SK-N-SH (cell line): ENCODE measurements at regions not wholly inside any gene's neighbourhood (a gene's known extent, or its start where the extent isn't known, plus 50 kb on each side); places are given as distances from the start of the nearest gene placed in this dataset.

Experiments used
- CTCF ChIA-PET: fragments of 300-600, 350-600 bp; formaldehyde crosslinking; extraction: SDS; loops from one replicate; lab custom pipeline; 2021; lab: Yijun Ruan, JAX
- POLR2A ChIA-PET: fragments of 350-600 bp; sonication (Branson Sonifier 250); formaldehyde crosslinking; extraction: SDS; loops from one replicate; lab custom pipeline; 2020; ENCODE audit warnings: antibody characterized with exemption, inconsistent platforms; lab: Yijun Ruan, JAX
- DNase-seq: peaks from one replicate; pipeline ENCODE4 v3.0.0; 2012
- H2AFZ ChIP-seq: fragments of 200-600 bp; sonication (generic); 2 replicates; pipeline ENCODE4 v1.8.1; 2016; ENCODE audit warnings: antibody characterized with exemption, mild to moderate bottlenecking, low read depth
- H3F3A ChIP-seq: fragments of 200-600 bp; sonication (generic); replicated peaks from 2 replicates; pipeline ENCODE3; 2016; ENCODE audit warnings: antibody characterized with exemption, mild to moderate bottlenecking; ENCODE audit not compliant: insufficient read depth
- H3K27ac ChIP-seq, 2 experiments: fragments of 200-500 bp in 1 of 2; fragments of 200-600 bp in 1 of 2; sonication (Bioruptor generic) in 1 of 2; sonication (generic), shearing (Covaris generic) in 1 of 2; 2 replicates each; pipeline versions ENCODE4 v1.5.1 to v1.6.1; 2014 to 2016; ENCODE audit warnings: low read depth in 2 of 2, inconsistent platforms in 1 of 2, low read length in 1 of 2, mild to moderate bottlenecking in 1 of 2, mixed read lengths in 1 of 2
- H3K27me3 ChIP-seq: fragments of 200-600 bp; sonication (generic), shearing (Covaris generic); 2 replicates; pipeline ENCODE4 v1.6.1; 2016; ENCODE audit warnings: mixed run types; ENCODE audit not compliant: insufficient read depth
- H3K36me3 ChIP-seq, 2 experiments: fragments of 200-500 bp in 1 of 2; fragments of 200-600 bp in 1 of 2; sonication (Bioruptor generic) in 1 of 2; sonication (generic) in 1 of 2; replicated peaks in 1 of 2; 2 replicates each; pipeline versions ENCODE3 to v1.5.1; 2014 to 2016; ENCODE audit warnings: low read length in 1 of 2, mild to moderate bottlenecking in 1 of 2; ENCODE audit not compliant: insufficient read depth in 2 of 2, control insufficient read depth in 1 of 2
- H3K4me1 ChIP-seq, 2 experiments: fragments of 200-500 bp in 1 of 2; fragments of 200-600 bp in 1 of 2; sonication (Bioruptor generic) in 1 of 2; sonication (generic), shearing (Covaris generic) in 1 of 2; 2 replicates each; pipeline versions ENCODE4 v1.5.1 to v1.6.1; 2014 to 2016; ENCODE audit warnings: low read depth in 1 of 2, low read length in 1 of 2, mixed run types in 1 of 2; ENCODE audit not compliant: insufficient read depth in 2 of 2, control insufficient read depth in 1 of 2
- H3K4me2 ChIP-seq: fragments of 200-600 bp; sonication (generic), shearing (Covaris generic); 2 replicates; pipeline ENCODE4 v1.6.1; 2017; ENCODE audit warnings: mixed run types
- H3K4me3 ChIP-seq, 2 experiments: fragments of 200-500 bp in 1 of 2; fragments of 200-600 bp in 1 of 2; sonication (Bioruptor generic) in 1 of 2; sonication (generic), shearing (Covaris generic) in 1 of 2; 2 replicates each; pipeline versions ENCODE4 v1.5.1 to v1.8.1; 2014 to 2016; ENCODE audit warnings: low read depth in 2 of 2, inconsistent platforms in 1 of 2, low read length in 1 of 2, mild to moderate bottlenecking in 1 of 2, mixed read lengths in 1 of 2, moderate library complexity in 1 of 2
- H3K79me2 ChIP-seq: fragments of 200-600 bp; sonication (generic); 2 replicates; pipeline ENCODE4 v1.8.1; 2017; ENCODE audit warnings: mild to moderate bottlenecking; ENCODE audit not compliant: insufficient read depth
- H3K9ac ChIP-seq: fragments of 200-600 bp; sonication (generic); 2 replicates; pipeline ENCODE4 v1.6.1; 2017; ENCODE audit warnings: mixed run types
- H3K9me2 ChIP-seq: fragments of 200-600 bp; sonication (generic); 2 replicates; pipeline ENCODE4 v1.6.1; 2017; ENCODE audit warnings: mixed run types
- H3K9me3 ChIP-seq: fragments of 200-600 bp; sonication (generic); 2 replicates; pipeline ENCODE4 v1.6.1; 2017; ENCODE audit warnings: mixed run types, mild to moderate bottlenecking, moderate library complexity
- H4K20me1 ChIP-seq: fragments of 200-600 bp; sonication (generic); 2 replicates; pipeline ENCODE4 v1.6.1; 2017; ENCODE audit warnings: mild to moderate bottlenecking, mixed run types; ENCODE audit not compliant: insufficient read depth
- CHD2 ChIP-seq: fragments of 150-350 bp; IDR thresholded peaks from 2 replicates; pipeline ENCODE4 v1.6.1; 2018; ENCODE audit warnings: low read length; ENCODE audit not compliant: partially characterized antibody
- FOSL2 ChIP-seq: IDR thresholded peaks from 2 replicates; pipeline ENCODE4 v1.4.0; 2012; ENCODE audit warnings: low read depth, mild to moderate bottlenecking, moderate library complexity, borderline replicate concordance
- FOXJ3 ChIP-seq: sonication (generic); formaldehyde crosslinking; IDR thresholded peaks from 2 replicates; pipeline ENCODE4 v1.5.1; 2020; ENCODE audit warnings: mild to moderate bottlenecking, missing genetic modification reagents
- FOXM1 ChIP-seq: IDR thresholded peaks from 2 replicates; pipeline ENCODE4 v1.4.0; 2012; ENCODE audit warnings: low read depth, mild to moderate bottlenecking
- GABPA ChIP-seq: IDR thresholded peaks from 2 replicates; pipeline ENCODE4 v1.4.0; 2012; ENCODE audit warnings: low read depth, mild to moderate bottlenecking
- GATA2 ChIP-seq: sonication (generic); formaldehyde crosslinking; IDR thresholded peaks from 2 replicates; pipeline ENCODE4 v1.5.0; 2020; ENCODE audit warnings: mild to moderate bottlenecking, missing genetic modification reagents
- JUND ChIP-seq: IDR thresholded peaks from 2 replicates; pipeline ENCODE4 v1.4.0; 2012
- MEF2A ChIP-seq: IDR thresholded peaks from 2 replicates; pipeline ENCODE4 v1.4.0; 2012; ENCODE audit warnings: low read depth, borderline replicate concordance
- NFIC ChIP-seq: IDR thresholded peaks from 2 replicates; pipeline ENCODE4 v1.4.0; 2012; ENCODE audit warnings: borderline replicate concordance
- NRF1 ChIP-seq: IDR thresholded peaks from 2 replicates; pipeline ENCODE4 v1.6.1; 2012; ENCODE audit warnings: low read depth, mild to moderate bottlenecking, low read length
- PBX3 ChIP-seq: IDR thresholded peaks from 2 replicates; pipeline ENCODE4; 2012
- POLR2AphosphoS5 ChIP-seq: IDR thresholded peaks from 2 replicates; pipeline ENCODE4 v1.6.1; 2012; ENCODE audit warnings: low read depth, low read length
- RXRA ChIP-seq: IDR thresholded peaks from 2 replicates; pipeline ENCODE4 v1.4.0; 2012; ENCODE audit warnings: low read depth, mild to moderate bottlenecking, borderline replicate concordance
- SIN3A ChIP-seq: IDR thresholded peaks from 2 replicates; pipeline ENCODE4 v1.6.1; 2012; ENCODE audit warnings: low read depth, mild to moderate bottlenecking, low read length, moderate library complexity, borderline replicate concordance
- SMC3 ChIP-seq: IDR thresholded peaks from 2 replicates; pipeline ENCODE4 v1.6.1; 2012; ENCODE audit warnings: low read depth, low read length, improper control_type of control experiment
- TEAD4 ChIP-seq: IDR thresholded peaks from 2 replicates; pipeline ENCODE4 v1.4.0; 2012; ENCODE audit warnings: mild to moderate bottlenecking, borderline replicate concordance; ENCODE audit not compliant: insufficient read depth
- YY1 ChIP-seq: IDR thresholded peaks from 2 replicates; pipeline ENCODE4 v1.4.0; 2012; ENCODE audit warnings: low read depth, mild to moderate bottlenecking
- WGBS: methylation state at CpG from one replicate; pipeline ENCODE4 v1.1.6; 2017; ENCODE audit warnings: low lambda C conversion rate; 5-methylcytosine and 5-hydroxymethylcytosine counted together
- TF ChIP-seq, protein P1 (sequence below): IDR thresholded peaks from 2 replicates; pipeline ENCODE4 v1.4.0; 2012; ENCODE audit warnings: low read depth
- TF ChIP-seq, protein P2 (sequence below): IDR thresholded peaks from 2 replicates; pipeline ENCODE4 v1.4.0; 2012; ENCODE audit warnings: low read depth, borderline replicate concordance
- TF ChIP-seq, protein P3 (sequence below): IDR thresholded peaks from 2 replicates; pipeline ENCODE4 v1.4.0; 2012; ENCODE audit warnings: low read depth, borderline replicate concordance
- TF ChIP-seq, protein P4 (sequence below): fragments of 150-350 bp; IDR thresholded peaks from 2 replicates; pipeline ENCODE4 v1.6.1; 2016; ENCODE audit warnings: mild to moderate bottlenecking, low read depth, low read length

DNA sequence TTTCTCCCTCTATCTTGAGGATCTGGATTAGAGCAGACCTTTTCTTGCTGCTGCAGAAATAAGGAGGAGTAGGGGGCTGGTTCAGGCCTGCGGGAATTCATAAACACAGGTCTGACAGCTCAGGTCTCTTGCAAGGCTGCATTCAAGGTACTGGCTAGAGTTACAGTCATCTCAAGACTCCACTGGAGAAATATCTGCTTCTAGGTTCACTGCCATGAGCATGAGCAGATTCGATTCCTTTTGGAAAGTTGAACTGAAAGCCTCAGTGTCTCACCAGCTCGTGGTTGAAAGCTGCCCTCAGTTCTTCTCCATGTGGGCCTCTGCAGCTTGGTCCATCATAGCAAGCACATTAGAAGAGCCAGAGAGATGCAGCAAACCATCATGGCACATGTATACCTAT is 124.4 kb upstream of the SETBP1 start:
- Histone ChIP-seq H3K9me2 (no peaks in the 10 kb centered on the region), H3K4me1 (no peaks in the 10 kb centered on the region), H2AFZ (no peak overlapping the region), H3K9me3 (no peaks in the 10 kb centered on the region), H3K36me3 (no peaks in the 10 kb centered on the region), H3K27ac (no peak overlapping the region), H3K27me3 (no peaks in the 10 kb centered on the region), H3F3A (no peaks in the 10 kb centered on the region), H3K4me3 (no peak overlapping the region), H3K4me2 (no peak overlapping the region), H3K79me2 (no peaks in the 10 kb centered on the region), H3K9ac (no peak overlapping the region), H4K20me1 (no peaks in the 10 kb centered on the region)
- WGBS: 47% methylated on average over 3 of the region's 3 CpGs
- DNase-seq: no peak
- ChIA-PET POLR2A (no interaction called here), CTCF (no interaction called here)
- TF ChIP-seq GABPA: no peak
- no peak for TF ChIP-seq NFIC
- TF ChIP-seq YY1: no peak
- TF ChIP-seq CHD2: no peak
- TF ChIP-seq, protein P1, sequence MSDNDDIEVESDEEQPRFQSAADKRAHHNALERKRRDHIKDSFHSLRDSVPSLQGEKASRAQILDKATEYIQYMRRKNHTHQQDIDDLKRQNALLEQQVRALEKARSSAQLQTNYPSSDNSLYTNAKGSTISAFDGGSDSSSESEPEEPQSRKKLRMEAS: no peak

DNA sequence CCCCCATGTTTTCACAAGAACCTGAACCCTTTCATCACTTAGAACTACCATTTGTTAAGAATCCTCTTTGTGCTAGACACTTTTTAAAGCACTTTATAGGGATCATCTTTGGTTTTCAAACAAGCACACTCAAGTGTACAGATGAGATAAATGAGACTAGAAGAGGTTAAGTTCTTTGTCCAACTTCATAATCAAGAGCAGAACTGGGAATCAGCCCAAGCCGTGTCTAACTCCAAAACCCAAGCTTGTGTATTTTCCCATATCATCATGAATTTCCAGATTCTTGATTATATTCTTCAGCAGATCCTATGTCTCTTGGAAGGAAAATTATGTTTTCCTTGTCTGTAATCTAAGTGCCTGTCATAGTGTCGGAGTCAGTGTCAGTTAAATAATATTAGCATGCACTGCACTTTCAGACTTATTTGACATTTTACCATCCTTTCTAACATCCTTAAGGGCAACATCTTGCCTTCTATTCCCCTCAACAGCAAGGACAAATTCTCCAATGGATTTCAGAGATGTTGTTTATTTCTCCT is 123.0 kb upstream of the SETBP1 start:
- H3K9me3 ChIP-seq: no peaks in the 10 kb centered on the region
- H3K79me2 ChIP-seq: no peaks in the 10 kb centered on the region
- H3K9ac ChIP-seq: no peak overlapping the region
- no peaks in the 10 kb centered on the region for H3K4me1 ChIP-seq
- H3K27me3 ChIP-seq: no peaks in the 10 kb centered on the region
- no peaks in the 10 kb centered on the region for H3F3A ChIP-seq
- H3K36me3 ChIP-seq: no peaks in the 10 kb centered on the region
- H4K20me1 ChIP-seq: no peaks in the 10 kb centered on the region
- no peak overlapping the region for H3K4me3 ChIP-seq
- 70% methylated on average over 2 of the region's 2 CpGs for WGBS
- no peak for DNase-seq
- no peak overlapping the region for H2AFZ ChIP-seq
- no peak overlapping the region for H3K4me2 ChIP-seq
- H3K9me2 ChIP-seq: no peaks in the 10 kb centered on the region
- TF ChIP-seq PBX3 (no peak), POLR2AphosphoS5 (no peak), NRF1 (no peak), SMC3 (no peak), RXRA (no peak), JUND (no peak), FOXJ3 (CRISPR knock-in tag) (no peak), FOXM1 (no peak), MEF2A (no peak), FOSL2 (no peak), GABPA (no peak), SIN3A (no peak), TEAD4 (no peak), GATA2 (CRISPR knock-in tag) (no peak)
- TF ChIP-seq, protein P2, sequence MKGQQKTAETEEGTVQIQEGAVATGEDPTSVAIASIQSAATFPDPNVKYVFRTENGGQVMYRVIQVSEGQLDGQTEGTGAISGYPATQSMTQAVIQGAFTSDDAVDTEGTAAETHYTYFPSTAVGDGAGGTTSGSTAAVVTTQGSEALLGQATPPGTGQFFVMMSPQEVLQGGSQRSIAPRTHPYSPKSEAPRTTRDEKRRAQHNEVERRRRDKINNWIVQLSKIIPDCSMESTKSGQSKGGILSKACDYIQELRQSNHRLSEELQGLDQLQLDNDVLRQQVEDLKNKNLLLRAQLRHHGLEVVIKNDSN: no peak
- TF ChIP-seq, protein P3, sequence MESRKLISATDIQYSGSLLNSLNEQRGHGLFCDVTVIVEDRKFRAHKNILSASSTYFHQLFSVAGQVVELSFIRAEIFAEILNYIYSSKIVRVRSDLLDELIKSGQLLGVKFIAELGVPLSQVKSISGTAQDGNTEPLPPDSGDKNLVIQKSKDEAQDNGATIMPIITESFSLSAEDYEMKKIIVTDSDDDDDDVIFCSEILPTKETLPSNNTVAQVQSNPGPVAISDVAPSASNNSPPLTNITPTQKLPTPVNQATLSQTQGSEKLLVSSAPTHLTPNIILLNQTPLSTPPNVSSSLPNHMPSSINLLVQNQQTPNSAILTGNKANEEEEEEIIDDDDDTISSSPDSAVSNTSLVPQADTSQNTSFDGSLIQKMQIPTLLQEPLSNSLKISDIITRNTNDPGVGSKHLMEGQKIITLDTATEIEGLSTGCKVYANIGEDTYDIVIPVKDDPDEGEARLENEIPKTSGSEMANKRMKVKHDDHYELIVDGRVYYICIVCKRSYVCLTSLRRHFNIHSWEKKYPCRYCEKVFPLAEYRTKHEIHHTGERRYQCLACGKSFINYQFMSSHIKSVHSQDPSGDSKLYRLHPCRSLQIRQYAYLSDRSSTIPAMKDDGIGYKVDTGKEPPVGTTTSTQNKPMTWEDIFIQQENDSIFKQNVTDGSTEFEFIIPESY: no peak
- TF ChIP-seq, protein P4, sequence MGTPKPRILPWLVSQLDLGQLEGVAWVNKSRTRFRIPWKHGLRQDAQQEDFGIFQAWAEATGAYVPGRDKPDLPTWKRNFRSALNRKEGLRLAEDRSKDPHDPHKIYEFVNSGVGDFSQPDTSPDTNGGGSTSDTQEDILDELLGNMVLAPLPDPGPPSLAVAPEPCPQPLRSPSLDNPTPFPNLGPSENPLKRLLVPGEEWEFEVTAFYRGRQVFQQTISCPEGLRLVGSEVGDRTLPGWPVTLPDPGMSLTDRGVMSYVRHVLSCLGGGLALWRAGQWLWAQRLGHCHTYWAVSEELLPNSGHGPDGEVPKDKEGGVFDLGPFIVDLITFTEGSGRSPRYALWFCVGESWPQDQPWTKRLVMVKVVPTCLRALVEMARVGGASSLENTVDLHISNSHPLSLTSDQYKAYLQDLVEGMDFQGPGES: no peak
- ChIA-PET POLR2A (no interaction called here), CTCF (no interaction called here)
- H3K27ac ChIP-seq: no peak overlapping the region
